ENCODE measurements at regions not wholly inside any gene's neighbourhood (a gene's known extent, or its start where the extent isn't known, plus 50 kb on each side); places are given as distances from the start of the nearest gene placed in this dataset.
"Not testable (repeated sequence)": the region's sequence is repeated elsewhere in the genome, so short reads cannot be mapped to it uniquely, and the experiment has no call there.

GRCh38 chr7:81887098-81888090, 117.5 kb upstream of the HGF start:
- DNase-seq (ENCODE audit: low read depth), result no peak

- DNase-seq (ENCODE audit: low read depth), result no peak
Measured at GRCh38 chr7:81886211-81886764, 116.4 kb upstream of the HGF start.

- DNase-seq (ENCODE audit: low read depth), result no peak
Measured at GRCh38 chr7:81884817-81885216, 115.0 kb upstream of the HGF start.

- DNase-seq (ENCODE audit: low read depth), result no peak
Measured at GRCh38 chr7:81883801-81884393, 114.0 kb upstream of the HGF start.

- DNase-seq (ENCODE audit: low read depth), result no peak
Measured at GRCh38 chr7:81882086-81882485, 112.2 kb upstream of the HGF start.

GRCh38 chr7:81877890-81878289, 108.0 kb upstream of the HGF start:
- DNase-seq (ENCODE audit: low read depth), result no peak

GRCh38 chr7:81873559-81873958, 103.7 kb upstream of the HGF start:
- peak; percentile 13 for DNase-seq (ENCODE audit: low read depth)

GRCh38 chr7:81871606-81872265, 101.9 kb upstream of the HGF start:
- peak; percentile 35 for DNase-seq (ENCODE audit: low read depth)

GRCh38 chr7:81870608-81871007, 100.8 kb upstream of the HGF start:
- DNase-seq (ENCODE audit: low read depth), result no peak

GRCh38 chr7:81869670-81870069, 99.8 kb upstream of the HGF start:
- no peak for DNase-seq (ENCODE audit: low read depth)

- DNase-seq (ENCODE audit: low read depth), result no peak
Measured at GRCh38 chr7:81865754-81866153, 95.9 kb upstream of the HGF start.

- no peak for DNase-seq (ENCODE audit: low read depth)
Measured at GRCh38 chr7:81859433-81859832, 89.6 kb upstream of the HGF start.

GRCh38 chr7:81858820-81859219, 89.0 kb upstream of the HGF start:
- DNase-seq (ENCODE audit: low read depth), result not testable (repeated sequence)

GRCh38 chr7:81857385-81857784, 87.5 kb upstream of the HGF start:
- DNase-seq (ENCODE audit: low read depth), result no peak

- no peak for DNase-seq (ENCODE audit: low read depth)
Measured at GRCh38 chr7:81854518-81854917, 84.7 kb upstream of the HGF start.

GRCh38 chr7:81852701-81853100, 82.9 kb upstream of the HGF start:
- DNase-seq (ENCODE audit: low read depth), result no peak

GRCh38 chr7:81851413-81851812, 81.6 kb upstream of the HGF start:
- no peak for DNase-seq (ENCODE audit: low read depth)

- peak; percentile 30 for DNase-seq (ENCODE audit: low read depth)
Measured at GRCh38 chr7:81846398-81846797, 76.6 kb upstream of the HGF start.

GRCh38 chr7:81845744-81846241, 75.9 kb upstream of the HGF start:
- peak; percentile 4 for DNase-seq (ENCODE audit: low read depth)

GRCh38 chr7:81843657-81844056, 73.8 kb upstream of the HGF start:
- not testable (repeated sequence) for DNase-seq (ENCODE audit: low read depth)

- DNase-seq (ENCODE audit: low read depth), result no peak
Measured at GRCh38 chr7:81842361-81842760, 72.5 kb upstream of the HGF start.

GRCh38 chr7:81839708-81840369, 70.0 kb upstream of the HGF start:
- no peak for DNase-seq (ENCODE audit: low read depth)

Measured in fibroblast of the conjunctiva (primary cell).